T-helper 1 cell (primary cell): ENCODE measurements at regions not wholly inside any gene's neighbourhood (a gene's known extent, or its start where the extent isn't known, plus 50 kb on each side); places are given as distances from the start of the nearest gene placed in this dataset.
A peak's percentile ranks its signal among the peaks of the same experiment; 100 is the strongest.
"Not testable (repeated sequence)": the region's sequence is repeated elsewhere in the genome, so short reads cannot be mapped to it uniquely, and the experiment has no call there.

Experiments
- DNase-seq, 5 donors: peaks; one replicate each; pipeline ENCODE4 v3.0.0-alpha.2; 2012 to 2020

GRCh38 chr7:142603870-142604448, 145.3 kb upstream of the PRSS1 start:
- DNase-seq: peak in 4 of 5 donors; percentile 8 to 58 (median 34)

- DNase-seq: no peak
Observed at GRCh38 chr7:142602756-142603155, 146.5 kb upstream of the PRSS1 start.

- no peak for DNase-seq
Observed at GRCh38 chr7:142602183-142602582, 147.1 kb upstream of the PRSS1 start.

- no peak for DNase-seq
Observed at GRCh38 chr7:142598297-142598696, 151.0 kb upstream of the PRSS1 start.

GRCh38 chr7:142597547-142597946, 151.7 kb upstream of the PRSS1 start:
- no peak for DNase-seq

GRCh38 chr7:142595816-142596516, 153.3 kb upstream of the PRSS1 start:
- no peak for DNase-seq

- DNase-seq: no peak
Observed at GRCh38 chr7:142594078-142594477, 155.2 kb upstream of the PRSS1 start.

- DNase-seq: no peak
Observed at GRCh38 chr7:142593106-142593505, 156.2 kb upstream of the PRSS1 start.

GRCh38 chr7:142592664-142593063, 156.6 kb upstream of the PRSS1 start:
- DNase-seq: no peak

GRCh38 chr7:142592231-142592630, 157.0 kb upstream of the PRSS1 start:
- no peak for DNase-seq

- DNase-seq: no peak
Observed at GRCh38 chr7:142590830-142591457, 158.3 kb upstream of the PRSS1 start.

GRCh38 chr7:142590077-142590476, 159.2 kb upstream of the PRSS1 start:
- no peak for DNase-seq

- peak in 1 of 5 donors; percentile 46 for DNase-seq
Observed at GRCh38 chr7:142587578-142588191, 161.6 kb upstream of the PRSS1 start.

GRCh38 chr7:142586611-142587010, 162.7 kb upstream of the PRSS1 start:
- DNase-seq: no peak

GRCh38 chr7:142585425-142585824, 163.8 kb upstream of the PRSS1 start:
- DNase-seq: no peak

GRCh38 chr7:142584765-142585164, 164.5 kb upstream of the PRSS1 start:
- DNase-seq: no peak

- DNase-seq: peak in 1 of 5 donors; percentile 38
Observed at GRCh38 chr7:142583446-142583845, 165.8 kb upstream of the PRSS1 start.

GRCh38 chr7:142582351-142582750, 166.9 kb upstream of the PRSS1 start:
- no peak for DNase-seq

GRCh38 chr7:142581341-142581740, 167.9 kb upstream of the PRSS1 start:
- peak in 1 of 5 donors; percentile 56 for DNase-seq

GRCh38 chr7:142579946-142580345, 169.3 kb upstream of the PRSS1 start:
- DNase-seq: no peak

GRCh38 chr7:142575351-142575750, 173.9 kb upstream of the PRSS1 start:
- not testable (repeated sequence) for DNase-seq

- no peak for DNase-seq
Observed at GRCh38 chr7:142571581-142571980, 177.7 kb upstream of the PRSS1 start.

GRCh38 chr7:142569851-142570250, 179.4 kb upstream of the PRSS1 start:
- DNase-seq: no peak
